K562 (cell line): ENCODE measurements at regions not wholly inside any gene's neighbourhood (a gene's known extent, or its start where the extent isn't known, plus 50 kb on each side); places are given as distances from the start of the nearest gene placed in this dataset.

Experiments
- ATAC-seq: fragments of 200-7000 bp; cut with Tn5 transposase; 3 replicates; pipeline ENCODE4 v1.9.1; 2020; ENCODE audit warnings: moderate library complexity
- BruUV-seq: library from RNA; stranded (reverse); fragments of 400-500 nt; replicated peaks from 2 replicates; lab custom pipeline; 2021; lab: Mats Ljungman, UMichigan
- CTCF ChIA-PET: fragments of 300-600 bp; formaldehyde crosslinking; extraction: SDS; loops from one replicate; lab custom pipeline; 2021; ENCODE audit warnings: low intra/inter-chr PET ratio; lab: Yijun Ruan, JAX
- POLR2A ChIA-PET: fragments of 300-600, 350-650 bp; sonication (Branson Sonifier 250); formaldehyde crosslinking; extraction: SDS; loops from one replicate; lab custom pipeline; 2021; ENCODE audit warnings: antibody characterized with exemption, inconsistent platforms; lab: Yijun Ruan, JAX
- DNase-seq, 4 experiments: peaks; one replicate each; pipeline versions ENCODE4 v3.0.0 to v3.0.0-alpha.2; 2011 to 2018; ENCODE audit warnings: low spot score in 3 of 4, mixed read lengths in 3 of 4; ENCODE audit errors: extremely low read depth in 1 of 4
- FAIRE-seq: peaks from 2 replicates; lab custom pipeline; 2011; peaks lifted over from hg19 to GRCh38; lab: Jason Lieb, UNC
- H2AFZ ChIP-seq: 2 replicates; pipeline ENCODE4 v1.6.0; 2011; ENCODE audit warnings: low read depth, low read length, control low read depth, inconsistent platforms
- H3K27ac ChIP-seq: fragments of 200-600 bp; 3 replicates; pipeline ENCODE4 v1.8.0; 2011; ENCODE audit warnings: low read depth, mild to moderate bottlenecking, control low read depth, inconsistent platforms, low read length, moderate library complexity, mixed read lengths; ENCODE audit errors: extremely low read depth
- H3K27me3 ChIP-seq, 2 experiments: fragments of 300-600 bp in 1 of 2; 2 replicates in 1 of 2; 3 replicates in 1 of 2; pipeline versions ENCODE4 v1.6.0 to v1.8.0; 2011; ENCODE audit warnings: inconsistent platforms in 2 of 2, low read length in 2 of 2, mild to moderate bottlenecking in 1 of 2, mixed read lengths in 1 of 2, moderate library complexity in 1 of 2; ENCODE audit not compliant: control insufficient read depth in 2 of 2, insufficient read depth in 2 of 2
- H3K36me3 ChIP-seq: fragments of 300-600 bp; 3 replicates; pipeline ENCODE4 v1.8.0; 2011; ENCODE audit warnings: mild to moderate bottlenecking, low read length, inconsistent platforms; ENCODE audit not compliant: control insufficient read depth, insufficient read depth
- H3K4me1 ChIP-seq, 2 experiments: fragments of 200-600 bp in 1 of 2; replicated peaks in 1 of 2; 2 replicates in 1 of 2; 3 replicates in 1 of 2; pipeline versions ENCODE4 v1.5.1 to v1.8.0; 2011; ENCODE audit warnings: inconsistent platforms in 2 of 2, low read length in 2 of 2, mild to moderate bottlenecking in 1 of 2, mixed read lengths in 1 of 2, moderate library complexity in 1 of 2; ENCODE audit not compliant: control insufficient read depth in 2 of 2, insufficient read depth in 2 of 2
- H3K4me2 ChIP-seq: 2 replicates; pipeline ENCODE4 v1.6.1; 2011; ENCODE audit warnings: low read length, control low read depth, inconsistent platforms, mixed read lengths; ENCODE audit not compliant: insufficient read depth
- H3K4me3 ChIP-seq: fragments of 200-600 bp; sonication (generic), shearing (Covaris generic); 2 replicates; pipeline ENCODE4 v1.5.1; 2016; ENCODE audit warnings: control low read depth, inconsistent platforms
- H3K79me2 ChIP-seq: fragments of 200-600 bp; 3 replicates; pipeline ENCODE4 v1.8.0; 2011; ENCODE audit warnings: low read length, inconsistent platforms; ENCODE audit not compliant: control insufficient read depth, insufficient read depth
- H3K9ac ChIP-seq, 2 experiments: 2 replicates each; pipeline versions ENCODE4 v1.6.0 to v1.6.1; 2011; ENCODE audit warnings: low read depth in 2 of 2, low read length in 2 of 2, control low read depth in 1 of 2, inconsistent platforms in 1 of 2, mild to moderate bottlenecking in 1 of 2, mixed read lengths in 1 of 2; ENCODE audit not compliant: insufficient read depth in 1 of 2
- H3K9me1 ChIP-seq: one replicate; pipeline ENCODE4 v1.6.0; 2011; ENCODE audit warnings: inconsistent platforms, mild to moderate bottlenecking, low read length, moderate library complexity; ENCODE audit not compliant: control insufficient read depth, insufficient read depth
- H3K9me3 ChIP-seq: replicated peaks from 2 replicates; pipeline ENCODE4 v1.5.1; 2011; ENCODE audit warnings: low read depth, low read length, inconsistent platforms; ENCODE audit not compliant: control insufficient read depth, insufficient read depth
- H4K20me1 ChIP-seq: replicated peaks from 2 replicates; pipeline ENCODE4 v1.6.1; 2011; ENCODE audit warnings: low read length, inconsistent platforms, mixed read lengths; ENCODE audit not compliant: control insufficient read depth, insufficient read depth
- HSF4 ChIP-seq: fragments of 250-450 bp; sonication (Bioruptor Pico); IDR thresholded peaks from 2 replicates; pipeline ENCODE4 v2.1.2; 2022; ENCODE audit warnings: mild to moderate bottlenecking, moderate library complexity, borderline replicate concordance
- MCM2 ChIP-seq: fragments of 450-650 bp; IDR thresholded peaks from 2 replicates; pipeline ENCODE4 v1.6.1; 2017; ENCODE audit warnings: low read depth, mild to moderate bottlenecking
- POLR2AphosphoS5 ChIP-seq: IDR thresholded peaks from 2 replicates; pipeline ENCODE4 v1.6.1; 2011; ENCODE audit warnings: mild to moderate bottlenecking, low read depth, low read length, moderate library complexity; ENCODE audit not compliant: control insufficient read depth, insufficient read depth
- SREBF2 ChIP-seq: sonication (generic); formaldehyde crosslinking; IDR thresholded peaks from 2 replicates; pipeline ENCODE4 v1.4.0; 2020; ENCODE audit warnings: mild to moderate bottlenecking, missing genetic modification reagents
- TSC22D4 ChIP-seq: fragments of 450-650 bp; IDR thresholded peaks from 2 replicates; pipeline ENCODE4 v1.6.1; 2016; ENCODE audit warnings: missing genetic modification characterization, missing biosample characterization, control low read depth
- WGBS: fragments of 100-300 bp; shearing (Covaris generic); methylation state at CpG from one replicate; pipeline ENCODE4 v1.1.6; 2016; ENCODE audit warnings: low coverage, mixed read lengths; ENCODE audit not compliant: insufficient coverage; ENCODE audit errors: missing lambda C conversion rate; 5-methylcytosine and 5-hydroxymethylcytosine counted together
- in situ Hi-C: fragments of 300-500 bp; cut with MboI; formaldehyde crosslinking; loops from 4 replicates; pipeline ENCODE4 v1.15.0; 2018; ENCODE audit warnings: inconsistent platforms, mixed read lengths
- intact Hi-C: fragments of 100-400 bp; cut with micrococcal nuclease; formaldehyde crosslinking; loops from 2 replicates; pipeline ENCODE4 v1.14.2; 2022
- TF ChIP-seq, protein P1 (sequence below): fragments of 200-800 bp; sonication (Bioruptor generic); IDR thresholded peaks from 2 replicates; pipeline ENCODE4 v1.6.1; 2017; ENCODE audit warnings: missing genetic modification characterization, missing compliant biosample characterization
- TF ChIP-seq, protein P2 (sequence below), 2 experiments: fragments of 150-350 bp in 1 of 2; IDR thresholded peaks; 2 replicates each; pipeline ENCODE4 v1.6.1; 2012 to 2016; ENCODE audit warnings: low read depth in 2 of 2, low read length in 2 of 2, mild to moderate bottlenecking in 1 of 2, moderate library complexity in 1 of 2
- TF ChIP-seq, protein P3 (sequence below): fragments of 450-650 bp; formaldehyde crosslinking; IDR thresholded peaks from 2 replicates; pipeline ENCODE4 v1.4.0; 2022; ENCODE audit warnings: mild to moderate bottlenecking, moderate library complexity

DNA sequence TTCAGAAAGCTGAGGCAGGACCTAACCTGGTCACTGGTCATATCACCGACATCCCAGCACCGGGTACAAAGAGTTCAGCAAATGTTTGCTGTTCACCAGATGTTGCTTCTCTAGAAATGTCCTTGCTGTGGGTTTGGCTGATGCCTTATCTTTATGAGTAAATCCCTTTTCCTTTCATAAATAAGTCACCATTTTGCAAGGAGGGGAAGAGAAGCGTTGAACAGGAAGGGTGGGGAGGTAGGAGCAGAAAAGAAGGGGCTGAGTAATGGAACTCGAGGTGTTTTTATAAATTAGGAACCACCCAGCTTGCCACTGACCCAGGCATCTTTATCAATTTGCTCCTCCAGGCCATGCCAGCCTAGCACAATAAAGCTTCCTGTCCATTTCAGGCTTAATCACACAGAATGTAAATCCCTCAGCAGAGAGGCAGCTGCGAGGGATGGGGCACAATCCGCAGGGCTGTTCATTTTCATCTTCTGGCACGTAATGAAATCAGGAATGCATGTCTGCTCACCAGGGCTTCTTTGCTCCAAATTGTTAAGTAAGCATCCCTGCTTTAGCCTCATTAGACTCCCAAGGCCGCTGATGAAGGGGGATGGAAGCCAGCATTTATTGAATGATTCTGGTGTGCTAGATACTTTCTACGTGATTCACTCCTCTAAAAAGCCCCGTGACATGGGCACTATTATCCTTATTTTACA lies 371.9 kb upstream of the CHD6 start:
- H3K4me2 ChIP-seq = no peak overlapping the region
- ATAC-seq = no peak
- intact Hi-C loops = no loop called here
- no peak overlapping the region for H3K27ac ChIP-seq
- DNase-seq = no peak
- H2AFZ ChIP-seq = no peak overlapping the region
- TF ChIP-seq HSF4 (CRISPR knock-in tag) (no peak), SREBF2 (CRISPR knock-in tag) (no peak)
- no peaks in the 10 kb centered on the region for H3K9me1 ChIP-seq
- POLR2A ChIA-PET = interaction anchor here (0.8 kb wide), 1 partner anchor 810 kb away, joined by 3 read pairs; no protein-coding TSS in a partner anchor
- no peaks in the 10 kb centered on the region for H3K27me3 ChIP-seq
- no peak overlapping the region for H3K9ac ChIP-seq
- WGBS = 2% methylated on average over 10 of the region's 10 CpGs
- FAIRE-seq = no peak
- in situ Hi-C loops = no loop called here
- H3K36me3 ChIP-seq = no peaks in the 10 kb centered on the region
- no peaks in the 10 kb centered on the region for H4K20me1 ChIP-seq
- H3K79me2 ChIP-seq = no peaks in the 10 kb centered on the region
- CTCF ChIA-PET = no interaction called here
- H3K4me3 ChIP-seq = no peak overlapping the region
- no peaks in the 10 kb centered on the region for H3K4me1 ChIP-seq
- H3K9me3 ChIP-seq = no peaks in the 10 kb centered on the region
- BruUV-seq = no TSS peak

DNA sequence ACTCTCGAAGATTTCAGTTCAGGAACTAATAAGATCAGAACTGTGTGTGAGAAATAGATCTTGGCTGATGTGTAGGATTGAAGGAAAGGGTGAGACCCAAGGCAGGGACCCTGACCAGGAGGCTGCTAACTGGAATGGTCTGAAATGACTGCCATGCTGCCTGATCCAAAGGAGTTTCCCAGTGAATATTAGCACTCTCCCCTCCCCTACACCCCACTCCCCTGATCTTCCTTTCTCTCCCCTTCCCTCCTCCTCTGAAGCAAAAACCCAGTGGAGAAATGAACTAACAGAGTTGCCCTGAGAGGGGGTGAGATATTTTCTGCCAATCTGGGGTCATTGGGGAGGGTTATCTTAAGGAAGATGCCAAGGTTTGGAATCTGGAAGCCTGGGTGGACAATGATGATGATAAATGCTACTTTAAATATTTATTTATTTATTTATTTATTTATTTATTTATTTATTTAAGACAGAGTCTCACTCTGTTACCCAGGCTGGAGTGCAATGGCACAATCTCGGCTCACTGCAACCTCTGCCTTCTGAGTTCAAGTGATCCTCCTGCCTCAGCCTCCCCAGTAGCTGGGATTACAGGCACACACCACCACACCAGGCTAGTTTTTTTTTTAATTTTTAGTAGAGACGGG lies 371.0 kb upstream of the CHD6 start:
- ChIA-PET POLR2A (no interaction called here), CTCF (no interaction called here)
- 0% methylated on average over 3 of the region's 3 CpGs for WGBS
- H3K36me3 ChIP-seq = no peaks in the 10 kb centered on the region
- no peak for ATAC-seq
- H3K4me1 ChIP-seq = no peaks in the 10 kb centered on the region
- no peak overlapping the region for H3K4me2 ChIP-seq
- in situ Hi-C loops (no loop called here), intact Hi-C loops (no loop called here)
- no TSS peak for BruUV-seq
- H3K9me3 ChIP-seq = no peaks in the 10 kb centered on the region
- no peaks in the 10 kb centered on the region for H3K27me3 ChIP-seq
- no peak overlapping the region for H3K9ac ChIP-seq
- no peaks in the 10 kb centered on the region for H4K20me1 ChIP-seq
- DNase-seq = no peak
- no peak for FAIRE-seq
- H3K4me3 ChIP-seq = no peak overlapping the region
- no peaks in the 10 kb centered on the region for H3K79me2 ChIP-seq
- H3K27ac ChIP-seq = no peak overlapping the region
- no peak overlapping the region for H2AFZ ChIP-seq
- H3K9me1 ChIP-seq = no peaks in the 10 kb centered on the region
- TF ChIP-seq, protein P1, sequence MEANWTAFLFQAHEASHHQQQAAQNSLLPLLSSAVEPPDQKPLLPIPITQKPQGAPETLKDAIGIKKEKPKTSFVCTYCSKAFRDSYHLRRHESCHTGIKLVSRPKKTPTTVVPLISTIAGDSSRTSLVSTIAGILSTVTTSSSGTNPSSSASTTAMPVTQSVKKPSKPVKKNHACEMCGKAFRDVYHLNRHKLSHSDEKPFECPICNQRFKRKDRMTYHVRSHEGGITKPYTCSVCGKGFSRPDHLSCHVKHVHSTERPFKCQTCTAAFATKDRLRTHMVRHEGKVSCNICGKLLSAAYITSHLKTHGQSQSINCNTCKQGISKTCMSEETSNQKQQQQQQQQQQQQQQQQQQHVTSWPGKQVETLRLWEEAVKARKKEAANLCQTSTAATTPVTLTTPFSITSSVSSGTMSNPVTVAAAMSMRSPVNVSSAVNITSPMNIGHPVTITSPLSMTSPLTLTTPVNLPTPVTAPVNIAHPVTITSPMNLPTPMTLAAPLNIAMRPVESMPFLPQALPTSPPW = no peak
- TF ChIP-seq, protein P2, sequence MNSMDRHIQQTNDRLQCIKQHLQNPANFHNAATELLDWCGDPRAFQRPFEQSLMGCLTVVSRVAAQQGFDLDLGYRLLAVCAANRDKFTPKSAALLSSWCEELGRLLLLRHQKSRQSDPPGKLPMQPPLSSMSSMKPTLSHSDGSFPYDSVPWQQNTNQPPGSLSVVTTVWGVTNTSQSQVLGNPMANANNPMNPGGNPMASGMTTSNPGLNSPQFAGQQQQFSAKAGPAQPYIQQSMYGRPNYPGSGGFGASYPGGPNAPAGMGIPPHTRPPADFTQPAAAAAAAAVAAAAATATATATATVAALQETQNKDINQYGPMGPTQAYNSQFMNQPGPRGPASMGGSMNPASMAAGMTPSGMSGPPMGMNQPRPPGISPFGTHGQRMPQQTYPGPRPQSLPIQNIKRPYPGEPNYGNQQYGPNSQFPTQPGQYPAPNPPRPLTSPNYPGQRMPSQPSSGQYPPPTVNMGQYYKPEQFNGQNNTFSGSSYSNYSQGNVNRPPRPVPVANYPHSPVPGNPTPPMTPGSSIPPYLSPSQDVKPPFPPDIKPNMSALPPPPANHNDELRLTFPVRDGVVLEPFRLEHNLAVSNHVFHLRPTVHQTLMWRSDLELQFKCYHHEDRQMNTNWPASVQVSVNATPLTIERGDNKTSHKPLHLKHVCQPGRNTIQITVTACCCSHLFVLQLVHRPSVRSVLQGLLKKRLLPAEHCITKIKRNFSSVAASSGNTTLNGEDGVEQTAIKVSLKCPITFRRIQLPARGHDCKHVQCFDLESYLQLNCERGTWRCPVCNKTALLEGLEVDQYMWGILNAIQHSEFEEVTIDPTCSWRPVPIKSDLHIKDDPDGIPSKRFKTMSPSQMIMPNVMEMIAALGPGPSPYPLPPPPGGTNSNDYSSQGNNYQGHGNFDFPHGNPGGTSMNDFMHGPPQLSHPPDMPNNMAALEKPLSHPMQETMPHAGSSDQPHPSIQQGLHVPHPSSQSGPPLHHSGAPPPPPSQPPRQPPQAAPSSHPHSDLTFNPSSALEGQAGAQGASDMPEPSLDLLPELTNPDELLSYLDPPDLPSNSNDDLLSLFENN (IDR thresholded peaks at IDR 0.05; ENCODE audit: low read depth in 2 of 2, low read length in 2 of 2) = no peak
- TF ChIP-seq, protein P3, sequence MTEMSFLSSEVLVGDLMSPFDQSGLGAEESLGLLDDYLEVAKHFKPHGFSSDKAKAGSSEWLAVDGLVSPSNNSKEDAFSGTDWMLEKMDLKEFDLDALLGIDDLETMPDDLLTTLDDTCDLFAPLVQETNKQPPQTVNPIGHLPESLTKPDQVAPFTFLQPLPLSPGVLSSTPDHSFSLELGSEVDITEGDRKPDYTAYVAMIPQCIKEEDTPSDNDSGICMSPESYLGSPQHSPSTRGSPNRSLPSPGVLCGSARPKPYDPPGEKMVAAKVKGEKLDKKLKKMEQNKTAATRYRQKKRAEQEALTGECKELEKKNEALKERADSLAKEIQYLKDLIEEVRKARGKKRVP (CRISPR knock-in tag) = no peak
- no peak for TF ChIP-seq TSC22D4 (tag)
- TF ChIP-seq MCM2 = no peak
- TF ChIP-seq POLR2AphosphoS5 = no peak
